Body of pancreas (tissue), 4 donors: ENCODE measurements at regions not wholly inside any gene's neighbourhood (a gene's known extent, or its start where the extent isn't known, plus 50 kb on each side); places are given as distances from the start of the nearest gene placed in this dataset.
A peak's percentile ranks its signal among the peaks of the same experiment; 100 is the strongest.
"Not testable (repeated sequence)": the region's sequence is repeated elsewhere in the genome, so short reads cannot be mapped to it uniquely, and the experiment has no call there.

Experiments used
- CTCF ChIP-seq, 7 experiments: fragments of 450-650 bp in 4 of 7; fragments of 200-600 bp in 3 of 7; sonication (generic) in 3 of 7; IDR thresholded peaks; one replicate each; pipeline ENCODE4 v1.5.1; 2016 to 2019; ENCODE audit warnings: antibody characterized with exemption in 7 of 7
- POLR2A ChIP-seq, 3 donors: fragments of 450-650 bp; IDR thresholded peaks; one replicate each; pipeline ENCODE4 v1.6.1; 2016; ENCODE audit warnings: antibody characterized with exemption in 3 of 3, mild to moderate bottlenecking in 2 of 3

- not testable (repeated sequence) for TF ChIP-seq CTCF (IDR thresholded peaks at IDR 0.05)
- peak in 1 of 3 donors; percentile 15 for TF ChIP-seq POLR2A (IDR thresholded peaks at IDR 0.05)
Measured at GRCh38 chr9:40584039-40584438, 544.4 kb downstream of the FOXD4L6 start.
